SKM-1 treated with dmso at 0.1 percent for 144 hours (cell line): ENCODE measurements at regions not wholly inside any gene's neighbourhood (a gene's known extent, or its start where the extent isn't known, plus 50 kb on each side); places are given as distances from the start of the nearest gene placed in this dataset.
"Not testable (repeated sequence)": the region's sequence is repeated elsewhere in the genome, so short reads cannot be mapped to it uniquely, and the experiment has no call there.

ENCODE experiments used
- DNase-seq: peaks from one replicate; lab custom pipeline; 2025; ENCODE audit not compliant: unreplicated experiment; lab: John Stamatoyannopoulos, UW

DNA sequence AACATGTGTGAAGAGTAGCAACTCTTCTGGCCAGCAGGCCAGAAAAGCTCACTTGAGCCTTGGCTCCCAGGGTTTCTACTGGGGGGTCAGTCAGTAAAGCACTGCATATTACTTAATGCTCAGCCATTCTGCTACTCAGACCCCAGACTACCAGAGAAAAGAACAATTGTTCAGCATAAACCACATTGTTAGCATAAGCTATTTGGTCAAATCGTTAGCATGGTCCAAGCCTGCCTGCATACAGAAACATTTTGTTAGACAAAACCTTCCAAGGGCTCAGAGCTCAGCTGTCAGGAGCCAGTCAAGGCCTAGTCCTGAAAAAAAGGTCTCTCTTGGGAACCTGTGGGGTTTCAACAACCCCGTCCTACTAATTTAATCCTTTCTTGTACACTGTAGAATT is 449.3 kb downstream of the PRR16 start:
- no peak for DNase-seq

DNA sequence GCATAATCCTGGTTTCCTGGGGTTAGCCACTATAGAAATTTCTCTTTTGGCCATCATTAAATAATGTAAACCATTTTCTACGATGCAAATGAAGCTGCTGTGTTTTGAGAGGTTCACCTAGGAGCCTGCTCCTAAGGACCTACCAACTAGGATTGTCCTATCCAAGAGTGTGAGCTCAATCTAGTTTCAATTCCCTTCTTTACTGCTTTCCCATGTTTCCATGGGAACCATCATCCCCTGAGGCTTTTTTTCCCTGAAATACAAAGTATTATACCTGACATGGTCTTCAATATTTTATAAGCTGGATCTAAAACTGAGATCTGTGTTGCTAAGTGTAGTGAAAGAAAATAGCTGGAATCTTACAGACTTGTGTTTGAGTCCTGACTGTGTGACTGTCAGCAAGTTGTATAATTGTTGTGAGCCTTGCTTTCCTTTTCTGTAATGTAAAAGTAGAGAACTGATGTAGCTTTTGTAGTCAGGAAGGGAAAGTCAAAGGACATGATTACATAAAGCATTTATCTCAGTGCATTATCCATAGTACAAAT is 453.2 kb downstream of the PRR16 start:
- DNase-seq, result no peak

DNA sequence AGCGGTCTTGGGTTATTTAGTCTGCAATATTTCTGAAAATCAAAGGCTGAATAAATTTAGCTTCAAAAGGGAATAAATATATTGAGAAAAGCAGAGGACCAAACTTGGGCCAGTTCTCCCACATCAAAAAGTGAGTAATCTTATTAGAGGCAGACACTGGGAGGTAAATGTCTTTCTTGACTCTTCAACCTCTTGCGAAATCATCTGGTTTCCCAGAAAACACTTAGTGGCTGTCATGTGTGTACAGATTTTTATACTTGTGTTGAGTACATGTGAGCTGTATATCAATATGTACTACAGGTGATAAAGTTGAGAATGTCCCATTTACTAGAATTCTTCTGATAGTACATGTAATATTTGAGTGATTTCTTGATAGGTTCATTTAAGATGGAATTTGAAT is 454.9 kb downstream of the PRR16 start:
- DNase-seq, result no peak

DNA sequence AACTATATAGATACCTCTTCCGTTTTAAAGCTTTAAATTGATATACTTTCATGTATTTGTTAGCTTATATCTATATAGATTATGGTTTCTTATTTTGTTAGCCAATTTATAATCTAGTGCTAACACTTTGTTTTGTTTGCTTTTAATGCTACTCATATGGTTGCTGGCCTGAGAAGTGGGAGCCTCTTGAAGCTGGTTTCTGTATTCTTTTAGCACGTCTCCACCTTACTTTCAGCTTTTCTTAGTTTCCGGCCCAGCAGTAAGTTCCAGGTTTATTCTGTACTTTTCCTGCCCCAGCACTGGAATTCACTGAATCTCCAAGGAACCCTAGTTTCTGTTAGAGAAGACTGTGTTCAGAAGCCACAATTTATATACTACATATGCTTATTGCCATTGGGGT is 458.9 kb downstream of the PRR16 start:
- DNase-seq, result no peak

DNA sequence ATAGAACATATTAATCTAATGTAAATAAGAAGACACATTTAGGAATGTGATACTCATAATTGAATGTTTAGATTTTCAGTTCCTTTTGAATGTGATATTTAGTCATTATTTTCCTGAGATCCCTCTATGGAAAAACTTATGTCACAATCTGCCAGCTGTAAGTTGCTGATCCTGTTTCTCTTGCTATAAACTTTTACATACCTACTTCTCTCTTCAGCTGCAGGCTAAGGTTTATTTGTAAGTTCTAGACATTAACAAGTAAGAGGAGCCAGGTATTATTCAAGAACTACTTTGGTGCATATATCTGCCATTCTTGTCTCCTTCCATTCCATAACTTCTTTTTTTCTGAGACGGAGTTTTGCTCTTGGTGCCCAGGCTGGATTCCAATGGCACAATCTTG is 462.4 kb downstream of the PRR16 start:
- DNase-seq, result no peak

DNA sequence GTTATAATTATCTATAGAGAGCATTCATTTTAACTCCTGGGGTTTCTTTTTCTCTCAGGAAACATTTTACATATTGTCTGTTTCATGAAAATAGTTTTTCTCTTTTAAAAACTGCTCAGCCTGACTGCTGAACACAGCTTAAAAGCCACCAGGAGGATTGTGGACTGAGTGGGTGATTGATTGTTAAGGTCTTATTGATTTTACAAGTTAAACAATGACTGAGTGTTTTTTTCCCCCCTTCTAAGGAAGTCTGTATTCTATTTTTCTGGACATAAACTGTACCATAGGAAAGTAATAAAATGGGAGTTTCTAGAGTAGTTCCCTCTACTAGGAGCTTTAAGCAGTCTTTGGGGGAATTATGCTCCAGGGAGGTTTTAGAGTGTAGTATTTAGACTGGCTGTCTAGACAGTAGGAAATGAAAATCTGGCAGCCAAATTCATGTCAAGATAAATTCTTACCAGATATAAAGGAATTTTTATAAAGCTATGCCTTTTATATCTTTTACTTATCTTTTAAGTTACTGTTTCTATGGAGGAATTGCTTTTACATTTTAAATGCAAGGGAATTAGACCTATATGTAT is 463.9 kb downstream of the PRR16 start:
- DNase-seq, result no peak

DNA sequence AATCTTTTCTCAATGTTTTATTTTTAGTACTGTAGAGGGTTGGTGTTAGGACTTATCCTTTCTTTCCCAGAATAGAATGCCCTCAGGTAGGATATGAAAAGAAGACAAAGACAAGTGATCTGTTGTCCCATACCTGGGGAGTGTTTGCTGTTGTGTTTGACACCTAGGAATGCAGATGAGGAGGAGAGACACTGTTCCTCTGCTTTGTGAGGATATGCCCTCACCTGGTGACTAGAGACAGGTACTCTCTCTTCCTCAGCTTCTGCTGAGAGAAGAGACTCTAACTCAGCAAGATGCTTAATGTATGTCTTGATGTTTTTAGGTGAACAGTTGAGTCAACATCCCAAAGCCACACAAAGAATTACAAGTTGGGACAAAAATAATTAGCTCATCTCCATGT is 468.4 kb downstream of the PRR16 start:
- no peak for DNase-seq

DNA sequence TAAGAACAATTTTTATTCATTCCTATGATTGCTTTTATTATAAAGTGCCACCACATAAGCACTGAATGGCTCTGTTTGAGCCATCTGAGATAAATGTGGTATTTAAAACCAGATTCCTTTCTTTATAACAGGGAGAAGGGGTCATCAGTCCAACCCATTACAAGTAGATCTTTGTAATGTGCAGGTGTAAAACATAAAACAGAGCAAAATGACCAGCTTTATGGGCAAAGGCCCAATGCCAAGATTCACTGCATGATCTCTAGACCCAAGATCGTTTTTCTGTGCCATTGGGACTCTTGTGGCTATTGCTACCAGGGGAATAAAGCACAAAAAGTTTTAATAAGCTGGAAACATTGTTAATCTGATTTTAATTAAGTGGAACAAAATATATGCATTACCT is 469.9 kb downstream of the PRR16 start:
- DNase-seq, result no peak

DNA sequence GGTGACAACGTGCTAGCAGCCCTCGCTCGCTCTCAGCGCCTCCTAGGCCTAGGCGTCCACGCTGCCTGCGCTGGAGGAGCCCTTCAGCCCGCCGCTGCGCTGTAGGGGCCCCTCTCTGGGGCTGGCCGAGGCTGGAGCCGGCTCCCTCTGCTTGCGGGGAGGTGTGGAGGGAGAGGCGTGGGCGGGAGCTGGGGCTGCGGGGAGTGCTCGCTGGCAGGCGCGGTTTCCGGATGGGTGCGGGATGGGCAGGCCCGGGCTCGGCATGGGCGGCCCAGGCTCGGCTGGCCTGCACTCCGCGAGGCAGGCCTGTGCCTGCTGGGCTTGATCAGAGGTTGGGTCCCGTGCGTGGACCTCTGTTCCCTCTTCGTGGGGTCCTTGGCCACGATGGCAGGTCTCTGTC is 472.6 kb downstream of the PRR16 start:
- DNase-seq, result no peak

DNA sequence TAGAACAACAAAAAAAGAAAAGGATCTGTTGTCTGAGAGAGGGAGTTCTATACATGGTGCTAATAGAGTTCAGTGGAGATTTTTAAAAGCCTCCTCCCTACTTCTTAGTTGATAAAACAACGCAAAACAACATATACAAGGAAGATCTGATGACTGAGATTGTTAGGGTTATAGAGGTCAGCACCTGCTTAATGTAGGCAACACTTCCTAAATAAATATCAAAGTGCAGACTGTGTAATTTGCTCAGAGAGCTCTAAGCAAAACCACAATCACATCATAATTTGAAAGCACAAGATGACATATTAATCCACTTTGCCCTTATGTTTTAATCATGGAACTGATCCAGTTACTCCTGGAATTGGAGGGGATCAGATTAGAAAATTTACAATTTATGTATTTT is 474.5 kb downstream of the PRR16 start:
- no peak for DNase-seq

DNA sequence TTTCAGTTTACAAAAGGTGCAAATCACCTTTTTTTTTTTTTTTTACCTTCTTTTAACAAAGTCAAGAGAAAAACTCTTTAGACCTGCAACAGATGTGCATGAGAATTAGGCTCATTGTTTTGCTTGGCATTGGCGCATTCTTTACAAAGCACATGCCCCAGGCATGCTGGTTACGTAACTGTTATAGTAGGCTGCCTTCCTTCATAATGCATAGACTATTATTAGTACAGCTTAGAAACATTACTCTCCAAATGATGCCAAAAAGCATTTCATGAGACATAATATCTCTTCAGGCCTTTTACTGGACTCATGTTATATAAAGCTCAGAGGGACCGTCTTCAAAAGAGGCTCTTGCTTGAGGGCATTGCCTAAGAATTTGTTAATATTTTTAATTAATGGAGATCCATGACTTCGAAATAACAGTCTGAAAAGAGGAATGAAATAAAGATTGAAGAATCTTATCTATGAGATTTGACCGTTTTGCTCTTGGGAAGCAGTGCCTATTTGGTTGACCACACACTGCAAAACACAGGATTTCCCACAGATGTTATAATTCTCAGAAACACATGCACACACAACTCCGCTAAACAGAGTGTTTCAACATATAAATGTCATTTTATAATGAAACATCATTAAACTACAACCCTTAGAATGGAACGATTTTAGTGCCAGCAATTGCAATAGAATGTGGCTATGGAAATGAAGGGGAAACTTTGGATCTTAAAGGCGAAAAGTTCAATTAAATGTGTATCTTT is 478.7 kb downstream of the PRR16 start:
- no peak for DNase-seq

DNA sequence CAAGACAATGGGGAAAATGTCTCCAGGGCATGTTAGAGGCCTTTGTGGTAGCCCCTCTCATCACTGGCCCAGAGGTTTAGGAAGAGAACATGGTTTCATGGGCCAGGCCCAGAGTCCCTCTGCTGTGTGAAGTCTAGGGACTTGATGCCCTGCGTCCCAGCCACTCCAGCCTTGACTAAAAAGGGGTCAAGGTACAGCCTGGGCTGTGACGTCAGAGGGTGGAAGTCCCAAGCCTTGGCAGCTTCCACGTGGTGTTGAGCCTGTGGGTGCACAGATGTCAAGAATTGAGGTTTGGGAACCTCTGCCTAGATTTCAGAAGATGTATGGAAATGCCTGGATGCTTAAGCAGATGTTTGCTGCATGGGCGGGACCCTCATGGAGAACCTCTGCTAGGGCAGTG is 485.5 kb downstream of the PRR16 start:
- DNase-seq, result not testable (repeated sequence)

DNA sequence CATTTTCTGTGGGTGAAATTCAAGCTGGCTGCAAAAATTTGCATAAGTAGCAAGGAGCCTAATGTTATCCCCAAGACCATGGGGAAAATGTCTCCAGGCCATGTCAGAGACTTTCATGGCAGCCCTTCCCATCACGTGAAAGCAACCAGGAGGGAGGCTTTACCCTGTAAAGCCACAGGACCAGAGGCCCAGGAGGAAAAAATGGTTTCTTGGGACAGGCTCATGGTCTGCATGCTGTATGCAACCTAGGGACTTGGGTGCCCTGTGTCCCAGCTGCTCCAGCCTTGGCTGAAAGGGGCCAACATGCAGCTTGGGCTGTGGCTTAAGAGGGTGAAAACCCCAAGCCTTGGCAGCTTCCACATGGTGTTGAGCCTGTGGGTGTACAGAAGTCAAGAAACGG is 489.3 kb downstream of the PRR16 start:
- DNase-seq, result not testable (repeated sequence)

DNA sequence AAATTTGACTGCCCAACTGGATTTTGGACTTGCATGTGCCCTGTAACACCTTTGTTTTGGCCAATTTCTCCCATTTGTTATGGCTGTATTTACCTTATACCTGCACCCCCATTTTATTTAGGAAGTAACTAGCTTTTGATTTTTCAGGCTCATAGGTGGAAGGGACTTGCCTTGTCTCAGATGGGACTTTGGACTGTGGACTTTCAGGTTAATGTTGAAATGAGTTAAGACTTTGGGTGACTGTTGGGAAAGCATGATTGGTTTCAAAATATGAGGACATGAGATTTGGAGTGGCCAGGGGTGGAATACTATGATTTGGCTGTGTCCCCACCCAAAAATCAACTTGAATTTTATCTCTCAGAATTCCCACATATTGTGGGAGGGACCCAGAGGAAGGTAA is 490.2 kb downstream of the PRR16 start:
- DNase-seq, result no peak

DNA sequence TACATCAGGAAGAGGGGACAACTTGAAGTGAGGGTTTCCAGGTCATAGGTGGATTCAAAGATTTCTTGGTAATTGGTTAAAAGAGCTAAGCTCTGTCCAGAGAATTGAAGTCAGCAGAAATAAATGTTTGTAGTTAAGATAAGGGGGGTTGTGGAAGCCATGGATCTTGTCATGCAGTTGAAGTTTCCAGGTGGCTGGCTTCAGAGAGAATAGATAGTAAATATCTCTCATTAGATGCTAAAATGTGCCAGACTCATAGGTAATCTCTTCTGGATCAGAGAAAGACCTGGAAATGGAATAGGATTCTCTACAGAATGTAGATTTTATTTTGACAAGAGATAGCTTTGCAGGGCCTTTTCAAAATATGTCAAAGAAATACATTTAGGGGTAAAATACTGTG is 491.7 kb downstream of the PRR16 start:
- no peak for DNase-seq

DNA sequence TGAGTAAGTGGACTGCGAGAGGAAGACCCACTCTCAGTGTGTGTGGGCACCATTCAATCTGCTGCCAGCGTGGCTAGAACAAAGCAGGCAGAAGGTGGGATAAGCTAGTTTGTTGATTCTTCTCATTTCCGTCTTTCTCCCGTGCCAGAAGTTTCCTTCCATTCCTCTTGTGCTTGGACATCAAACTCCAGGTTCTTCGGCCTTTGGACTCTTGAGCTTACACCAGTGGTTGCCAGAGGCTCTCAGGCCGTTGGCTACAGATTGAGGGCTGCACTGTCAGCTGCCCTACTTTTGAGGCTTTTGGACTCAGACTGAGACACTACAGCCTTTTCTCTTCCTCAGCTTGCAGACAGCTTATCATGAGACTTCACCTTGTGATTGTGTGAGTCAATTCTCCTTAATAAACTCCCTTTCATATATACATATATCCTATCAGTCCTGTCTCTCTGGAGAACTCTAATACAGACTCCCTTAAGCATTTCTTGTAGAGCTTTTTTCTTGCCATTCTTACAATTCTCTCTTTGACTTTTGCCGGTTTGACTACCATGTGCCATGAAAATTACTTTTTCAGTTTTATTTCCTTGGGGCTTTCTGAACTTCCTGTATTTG is 494.9 kb downstream of the PRR16 start:
- no peak for DNase-seq

DNA sequence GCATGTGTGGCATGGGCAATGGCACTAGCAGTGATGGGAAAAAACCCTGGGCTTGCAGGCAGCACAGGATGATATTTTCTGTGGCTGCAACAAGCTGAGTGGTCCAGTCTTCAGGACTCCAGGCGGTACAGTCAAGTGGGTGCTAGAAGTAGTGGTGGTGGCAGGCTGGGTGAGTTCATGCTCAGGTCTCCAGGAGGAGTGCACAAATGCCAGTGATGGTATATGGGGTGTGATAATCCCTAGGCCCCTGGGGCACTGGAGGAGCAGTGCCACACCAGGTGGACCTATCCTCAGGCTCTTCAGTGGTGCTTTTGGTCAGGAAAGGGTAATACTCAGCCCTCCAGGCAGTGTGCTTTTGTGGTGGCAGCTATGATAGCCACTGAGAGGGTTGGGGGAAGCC is 496.4 kb downstream of the PRR16 start:
- no peak for DNase-seq

DNA sequence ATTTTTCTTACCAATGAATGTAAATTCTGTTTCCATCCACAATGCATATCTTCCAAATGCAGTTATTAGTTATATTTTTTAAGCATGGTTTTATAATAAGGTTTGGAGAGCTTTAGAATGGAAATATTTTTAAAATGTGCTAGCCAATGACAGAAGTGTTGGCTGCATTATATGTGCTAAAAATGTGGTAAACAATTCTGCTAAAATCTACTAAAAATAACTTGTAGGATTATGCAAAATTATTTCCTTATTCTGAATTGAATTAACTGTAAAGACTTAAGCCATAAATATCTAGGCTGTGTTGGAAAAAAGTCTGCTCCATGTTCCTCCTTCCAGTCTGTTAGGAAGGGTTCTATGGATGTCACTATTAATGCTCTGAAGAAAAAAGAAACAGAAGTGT is 503.3 kb downstream of the PRR16 start:
- no peak for DNase-seq

DNA sequence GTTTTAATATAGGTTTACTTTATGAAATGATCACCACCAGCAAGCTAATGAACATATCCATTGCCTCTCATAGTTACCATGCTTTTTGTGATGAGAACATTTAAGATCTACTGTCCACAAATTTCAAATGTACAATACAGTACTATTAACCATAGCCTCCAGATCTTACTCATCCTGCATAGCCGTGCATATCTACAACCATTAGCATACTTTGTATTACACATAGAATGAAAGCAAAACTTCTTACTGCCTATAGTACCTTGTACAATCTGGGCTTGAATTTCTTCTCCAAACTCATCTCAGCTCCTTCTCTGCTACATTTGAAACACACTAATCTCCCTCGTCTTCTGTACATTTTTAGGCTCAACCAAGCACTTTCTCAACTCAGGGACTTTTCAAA is 510.6 kb downstream of the PRR16 start:
- DNase-seq, result no peak

DNA sequence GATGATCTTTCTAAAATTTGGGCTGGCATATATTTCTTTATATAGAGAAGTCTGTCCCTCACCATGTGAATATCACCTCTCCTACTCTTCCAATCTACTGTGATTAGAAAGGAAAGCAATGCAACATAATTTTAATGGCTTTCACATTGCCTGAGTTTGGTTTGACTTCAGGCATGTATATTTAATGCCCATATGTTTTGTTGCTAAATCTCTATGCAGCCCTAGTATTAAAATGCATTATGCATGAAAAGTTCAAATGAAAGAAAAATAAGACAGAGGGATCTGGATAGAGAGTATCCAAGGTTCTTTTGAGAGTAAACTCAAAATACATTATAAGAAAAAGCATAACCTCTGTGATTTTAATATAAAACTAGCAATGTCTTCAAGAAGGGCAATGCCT is 518.3 kb downstream of the PRR16 start:
- DNase-seq, result no peak

DNA sequence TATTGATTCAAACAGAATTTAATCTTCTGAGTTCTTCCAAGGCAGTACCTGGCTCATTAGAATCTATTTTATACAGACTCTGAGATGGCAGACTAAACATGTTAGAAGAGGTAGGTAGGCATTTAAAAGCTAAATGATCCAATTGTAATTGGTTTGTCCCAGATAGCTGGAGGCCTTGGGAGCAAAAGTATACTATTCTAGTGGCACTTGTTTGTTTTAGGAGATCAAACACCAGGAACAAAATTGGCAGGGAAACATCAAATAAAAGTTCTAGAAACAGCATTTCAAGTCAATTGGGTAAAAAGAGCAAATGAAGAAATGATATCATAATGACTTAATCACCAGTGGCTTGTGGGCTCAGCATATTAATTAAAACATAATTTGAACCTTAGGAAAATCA is 521.4 kb downstream of the PRR16 start:
- no peak for DNase-seq

DNA sequence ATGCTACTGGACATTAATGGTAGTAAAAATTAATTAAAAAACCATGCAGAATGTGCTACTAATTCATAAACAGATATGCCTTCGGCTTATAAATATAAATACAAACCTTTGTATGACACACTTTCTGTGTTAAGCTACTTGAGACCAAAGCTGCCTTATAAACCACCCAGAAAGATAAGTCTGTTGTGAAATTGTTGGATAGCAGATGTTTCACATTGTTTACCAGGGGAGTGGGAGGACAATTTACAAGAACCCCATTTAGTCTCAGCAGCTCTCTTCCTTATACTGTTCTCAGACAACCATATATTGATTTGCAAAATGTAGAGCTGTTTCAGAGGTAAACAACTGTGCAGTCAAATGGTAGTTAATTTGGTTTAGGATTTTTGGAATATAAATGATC is 524.4 kb downstream of the PRR16 start:
- DNase-seq, result no peak
